GM12873 (cell line): ENCODE measurements at regions not wholly inside any gene's neighbourhood (a gene's known extent, or its start where the extent isn't known, plus 50 kb on each side); places are given as distances from the start of the nearest gene placed in this dataset.

ENCODE experiments used
- CTCF ChIP-seq: IDR thresholded peaks from 2 replicates; pipeline ENCODE4 v1.5.1; 2012; ENCODE audit warnings: low read depth, mild to moderate bottlenecking, moderate library complexity, low read length, control low read depth; ENCODE audit not compliant: insufficient read depth; ENCODE audit errors: missing control alignments

GRCh38 chr20:60977901-60978300 is 274.2 kb upstream of the CDH4 start:
- no peak for TF ChIP-seq CTCF

GRCh38 chr20:60984666-60985065 is 267.4 kb upstream of the CDH4 start:
- no peak for TF ChIP-seq CTCF

GRCh38 chr20:60986506-60987156 is 265.4 kb upstream of the CDH4 start:
- no peak for TF ChIP-seq CTCF

- TF ChIP-seq CTCF = no peak
These were observed 262.0 kb upstream of the CDH4 start for GRCh38 chr20:60990061-60990460.

GRCh38 chr20:60990643-60991042 is 261.4 kb upstream of the CDH4 start:
- no peak for TF ChIP-seq CTCF

GRCh38 chr20:60993433-60994044 is 258.5 kb upstream of the CDH4 start:
- TF ChIP-seq CTCF = no peak

- no peak for TF ChIP-seq CTCF
These were observed 252.8 kb upstream of the CDH4 start for GRCh38 chr20:60999250-60999649.
